ENCODE measurements at regions not wholly inside any gene's neighbourhood (a gene's known extent, or its start where the extent isn't known, plus 50 kb on each side); places are given as distances from the start of the nearest gene placed in this dataset.

DNA sequence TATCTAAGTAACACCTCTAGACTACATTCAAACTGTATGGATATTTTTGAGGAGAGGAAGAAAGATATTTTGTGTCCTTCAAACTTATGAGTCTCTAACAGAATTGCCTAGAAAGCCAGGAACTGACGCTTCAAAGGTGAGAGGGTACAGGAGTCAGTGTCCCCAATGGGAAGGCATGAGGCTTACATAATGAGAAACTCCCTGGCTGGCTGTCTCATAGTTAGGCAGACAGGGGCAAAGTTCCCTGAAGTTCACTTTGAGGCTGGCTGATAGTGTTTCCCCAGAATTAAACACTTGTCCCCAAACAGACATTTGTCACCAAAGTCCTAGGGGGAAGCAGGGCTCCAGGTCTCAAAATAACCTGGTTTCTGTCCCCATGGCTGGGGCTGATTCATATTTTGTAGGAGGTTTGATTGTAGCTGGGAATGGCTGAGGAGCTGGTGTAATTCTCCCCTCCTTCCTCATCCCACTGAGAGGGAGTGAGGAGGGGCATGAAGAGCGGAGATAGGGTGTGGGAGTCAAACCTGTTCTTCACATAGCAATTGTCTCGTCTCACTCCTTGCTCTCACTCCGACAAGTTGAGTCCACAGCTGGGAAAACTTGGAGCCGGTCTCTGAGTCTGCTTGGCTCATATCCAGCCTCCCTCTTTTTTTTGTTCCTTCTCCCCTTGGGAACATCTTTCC is 56.4 kb upstream of the CISTR start:
- H3K27ac ChIP-seq, result no peak overlapping the region
- TF ChIP-seq CTCF (IDR thresholded peaks at IDR 0.05), result no peak
- no peak for DNase-seq (ENCODE audit: low spot score)
- H3K4me3 ChIP-seq, result no peak overlapping the region

GRCh38 chr12:53809005-53809404 is 57.2 kb upstream of the CISTR start:
- H3K4me3 ChIP-seq, result no peak overlapping the region
- TF ChIP-seq CTCF (IDR thresholded peaks at IDR 0.05), result no peak
- H3K27ac ChIP-seq, result no peak overlapping the region
- no peak for DNase-seq (ENCODE audit: low spot score)

DNA sequence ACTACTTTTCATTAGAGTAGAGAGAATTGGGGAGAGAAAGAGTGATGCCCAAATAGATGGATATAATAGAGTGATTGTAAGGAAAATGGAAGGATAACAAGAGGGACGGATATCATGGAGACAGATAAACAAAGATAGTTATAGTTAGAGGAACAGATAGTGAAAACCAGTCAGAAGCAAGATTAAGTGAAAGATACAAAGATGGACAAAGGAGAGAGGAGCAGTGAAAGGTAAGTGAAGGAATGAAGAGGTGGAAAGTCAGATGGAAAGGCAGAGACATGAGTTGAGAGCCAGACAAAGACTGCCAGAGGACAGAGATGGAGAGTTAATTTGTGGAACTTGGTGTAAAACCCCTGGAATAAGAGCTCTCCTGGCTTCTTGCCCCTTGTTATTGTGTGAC is 59.2 kb upstream of the CISTR start:
- H3K27ac ChIP-seq, result no peak overlapping the region
- no peak for DNase-seq (ENCODE audit: low spot score)
- TF ChIP-seq CTCF (IDR thresholded peaks at IDR 0.05), result no peak
- no peak overlapping the region for H3K4me3 ChIP-seq

- no peak for DNase-seq (ENCODE audit: low spot score)
- TF ChIP-seq CTCF (IDR thresholded peaks at IDR 0.05), result no peak
- no peak overlapping the region for H3K4me3 ChIP-seq
- H3K27ac ChIP-seq, result no peak overlapping the region
Measured at GRCh38 chr12:53811606-53812005, 59.8 kb upstream of the CISTR start.

DNA sequence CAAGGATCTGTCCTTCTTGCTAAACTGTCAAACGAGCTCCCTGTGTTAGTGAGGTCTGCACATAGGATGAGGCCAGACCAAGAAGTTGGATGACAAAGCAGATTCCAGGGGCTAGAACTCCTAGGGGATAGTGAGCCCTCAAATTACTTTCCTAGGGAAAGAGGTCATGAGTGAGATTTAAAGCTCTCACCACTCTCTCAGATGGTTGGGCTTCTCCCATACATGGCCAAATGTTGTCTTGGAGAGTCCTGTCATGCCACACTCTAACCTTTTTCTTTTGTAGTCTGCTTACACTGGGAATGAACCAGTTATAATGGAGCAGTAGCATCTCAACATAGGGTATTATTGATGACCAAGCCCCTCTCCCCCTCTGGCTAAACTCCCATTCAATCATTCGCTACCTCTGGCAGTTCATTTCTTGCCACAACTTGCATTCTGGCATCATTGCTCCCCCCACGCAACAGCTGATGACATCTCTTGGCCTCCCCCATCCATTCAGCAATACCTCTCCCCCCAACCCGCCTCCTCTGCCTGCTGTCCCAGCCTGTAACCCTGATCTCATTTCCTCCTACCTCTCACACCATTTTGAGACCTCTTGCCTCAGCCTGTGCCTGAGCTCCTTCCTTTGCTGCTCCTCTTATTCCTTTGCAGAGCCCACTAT is 64.7 kb upstream of the CISTR start:
- H3K27ac ChIP-seq, result no peak overlapping the region
- no peak overlapping the region for H3K4me3 ChIP-seq
- no peak for DNase-seq (ENCODE audit: low spot score)
- no peak for TF ChIP-seq CTCF (IDR thresholded peaks at IDR 0.05)

DNA sequence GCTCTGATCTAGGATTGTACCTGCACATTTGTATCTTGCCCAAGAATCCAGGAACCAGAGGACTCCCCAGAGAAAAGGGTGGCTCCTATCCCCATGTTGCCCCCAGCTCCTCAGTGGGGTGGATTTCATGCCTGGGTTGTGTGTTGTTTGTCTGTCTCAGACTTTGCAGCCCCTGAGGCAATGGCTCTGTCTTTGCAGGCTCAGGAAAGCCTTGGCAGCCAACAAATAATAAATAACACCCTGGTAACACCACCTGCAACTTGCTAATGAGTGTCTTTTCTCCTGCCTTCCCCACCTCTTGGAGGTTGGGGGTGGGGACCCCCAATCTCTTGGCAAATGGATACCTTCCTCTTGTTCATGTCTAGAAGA is 65.2 kb upstream of the CISTR start:
- Histone ChIP-seq H3K27ac (no peak overlapping the region), H3K4me3 (no peak overlapping the region)
- no peak for TF ChIP-seq CTCF (IDR thresholded peaks at IDR 0.05)
- no peak for DNase-seq (ENCODE audit: low spot score)
